PFSK-1 (cell line): ENCODE measurements at regions not wholly inside any gene's neighbourhood (a gene's known extent, or its start where the extent isn't known, plus 50 kb on each side); places are given as distances from the start of the nearest gene placed in this dataset.

Experiments
- POLR2AphosphoS5 ChIP-seq: IDR thresholded peaks from 2 replicates; pipeline ENCODE4 v1.6.1; 2012; ENCODE audit warnings: low read depth, mild to moderate bottlenecking, control low read depth, low read length, moderate library complexity
- SIN3A ChIP-seq: IDR thresholded peaks from 2 replicates; pipeline ENCODE4 v1.6.1; 2012; ENCODE audit warnings: mild to moderate bottlenecking, low read length, moderate library complexity, borderline replicate concordance; ENCODE audit not compliant: insufficient read depth

- TF ChIP-seq POLR2AphosphoS5 (no peak), SIN3A (no peak)
Observed at GRCh38 chr11:119473901-119474681, 51.1 kb upstream of the THY1 start.
